Gastroesophageal sphincter (tissue), 3 donors: ENCODE measurements at regions not wholly inside any gene's neighbourhood (a gene's known extent, or its start where the extent isn't known, plus 50 kb on each side); places are given as distances from the start of the nearest gene placed in this dataset.

Experiments used
- EP300 ChIP-seq: sonication (generic); formaldehyde crosslinking; IDR thresholded peaks from one replicate; pipeline ENCODE4 v1.6.1; 2017; ENCODE audit warnings: antibody characterized with exemption, mild to moderate bottlenecking
- POLR2A ChIP-seq, 2 donors: fragments of 450-650 bp; IDR thresholded peaks; one replicate each; pipeline ENCODE4 v1.6.1; 2017; ENCODE audit warnings: antibody characterized with exemption in 2 of 2, mild to moderate bottlenecking in 2 of 2, moderate library complexity in 1 of 2
- POLR2AphosphoS5 ChIP-seq: sonication (generic); formaldehyde crosslinking; IDR thresholded peaks from one replicate; pipeline ENCODE4 v1.6.1; 2017; ENCODE audit warnings: antibody characterized with exemption
- TF ChIP-seq, protein P1 (sequence below), 4 experiments: fragments of 200-600 bp in 2 of 4; fragments of 450-650 bp in 2 of 4; sonication (generic) in 1 of 4; IDR thresholded peaks; one replicate each; pipeline ENCODE4 v1.5.1; 2017 to 2019; ENCODE audit warnings: antibody characterized with exemption in 4 of 4, mild to moderate bottlenecking in 2 of 4, moderate library complexity in 2 of 4

DNA sequence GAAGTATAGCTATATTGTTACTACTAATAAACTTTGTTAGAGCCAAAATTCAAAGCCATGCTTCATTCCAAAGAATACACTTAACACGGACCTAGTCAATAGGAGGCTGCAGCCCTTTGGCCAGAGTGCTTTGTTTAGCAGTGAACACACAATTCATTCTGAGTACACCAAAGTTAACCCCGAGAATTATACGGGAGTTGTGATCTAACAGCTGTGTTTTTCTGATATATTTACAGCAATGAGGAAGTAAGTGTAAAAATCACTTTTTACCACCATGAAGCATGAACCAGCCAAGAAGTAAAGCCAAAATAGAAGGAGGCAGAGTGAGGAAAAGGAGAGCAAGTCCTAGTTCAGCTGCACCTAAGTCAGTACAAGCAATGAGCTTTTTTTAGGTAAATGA, 156.8 kb upstream of the PDE3A start:
- TF ChIP-seq, protein P1, sequence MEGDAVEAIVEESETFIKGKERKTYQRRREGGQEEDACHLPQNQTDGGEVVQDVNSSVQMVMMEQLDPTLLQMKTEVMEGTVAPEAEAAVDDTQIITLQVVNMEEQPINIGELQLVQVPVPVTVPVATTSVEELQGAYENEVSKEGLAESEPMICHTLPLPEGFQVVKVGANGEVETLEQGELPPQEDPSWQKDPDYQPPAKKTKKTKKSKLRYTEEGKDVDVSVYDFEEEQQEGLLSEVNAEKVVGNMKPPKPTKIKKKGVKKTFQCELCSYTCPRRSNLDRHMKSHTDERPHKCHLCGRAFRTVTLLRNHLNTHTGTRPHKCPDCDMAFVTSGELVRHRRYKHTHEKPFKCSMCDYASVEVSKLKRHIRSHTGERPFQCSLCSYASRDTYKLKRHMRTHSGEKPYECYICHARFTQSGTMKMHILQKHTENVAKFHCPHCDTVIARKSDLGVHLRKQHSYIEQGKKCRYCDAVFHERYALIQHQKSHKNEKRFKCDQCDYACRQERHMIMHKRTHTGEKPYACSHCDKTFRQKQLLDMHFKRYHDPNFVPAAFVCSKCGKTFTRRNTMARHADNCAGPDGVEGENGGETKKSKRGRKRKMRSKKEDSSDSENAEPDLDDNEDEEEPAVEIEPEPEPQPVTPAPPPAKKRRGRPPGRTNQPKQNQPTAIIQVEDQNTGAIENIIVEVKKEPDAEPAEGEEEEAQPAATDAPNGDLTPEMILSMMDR (IDR thresholded peaks at IDR 0.05): no peak
- TF ChIP-seq EP300 (no peak), POLR2AphosphoS5 (no peak), POLR2A (IDR thresholded peaks at IDR 0.05) (no peak)
